Pancreas (tissue), 10 donors: ENCODE measurements at regions not wholly inside any gene's neighbourhood (a gene's known extent, or its start where the extent isn't known, plus 50 kb on each side); places are given as distances from the start of the nearest gene placed in this dataset.
"Not testable (repeated sequence)": the region's sequence is repeated elsewhere in the genome, so short reads cannot be mapped to it uniquely, and the experiment has no call there.

Source experiments
- ATAC-seq, 4 donors: fragments of 200-7000 bp; cut with Tn5 transposase; one replicate each; pipeline versions ENCODE4 v1.8.0 to v1.9.1; 2020; ENCODE audit warnings: mild to moderate bottlenecking in 4 of 4, moderate library complexity in 4 of 4
- DNase-seq, 6 donors: peaks; one replicate each; pipeline ENCODE4 v3.0.0-alpha.2; 2020
- FAIRE-seq: peaks from 2 replicates; lab custom pipeline; 2012; peaks lifted over from hg19 to GRCh38; lab: Jason Lieb, UNC
- H3K27ac ChIP-seq, 4 donors: fragments of 200-600 bp; sonication (generic); 1 replicate in 3 of 4; 2 replicates in 1 of 4; pipeline versions ENCODE4 v1.5.0 to v1.8.0; 2020
- H3K27me3 ChIP-seq, 4 donors: fragments of 200-600 bp; one replicate each; pipeline ENCODE4 v1.8.0; 2021
- H3K36me3 ChIP-seq, 3 donors: fragments of 200-600 bp; sonication (generic) in 1 of 3; one replicate each; pipeline versions ENCODE4 v1.5.0 to v1.8.0; 2020 to 2021
- H3K4me1 ChIP-seq, 3 donors: fragments of 200-600 bp; one replicate each; pipeline ENCODE4 v1.8.0; 2021
- H3K4me3 ChIP-seq, 4 donors: fragments of 200-600 bp; sonication (generic) in 2 of 4; one replicate each; pipeline versions ENCODE4 v1.5.0 to v1.8.0; 2020 to 2021
- H3K9me3 ChIP-seq, 4 donors: fragments of 200-600 bp; one replicate each; pipeline ENCODE4 v1.8.0; 2021
- WGBS, 2 donors: extraction: QIAGEN DNeasy Blood & Tissue Kit; methylation state at CpG; one replicate each; pipeline ENCODE4 v1.1.7; 2013; 5-methylcytosine and 5-hydroxymethylcytosine counted together
- intact Hi-C, 3 donors: fragments of 100-400 bp; cut with DNase I; formaldehyde crosslinking; loops; one replicate each; pipeline versions ENCODE4 v1.11.1 to v1.14.2; 2022
- TF ChIP-seq, protein P1 (sequence below), 4 donors: fragments of 200-600 bp; sonication (generic) in 3 of 4; IDR thresholded peaks; one replicate each; pipeline versions ENCODE4 v1.5.0 to v1.8.0; 2021; ENCODE audit warnings: antibody characterized with exemption in 4 of 4
- donor health status: healthy with polysubstance abuse.
- donor health status: DM: no; HTN: no; CAD: no; lungs with moderate emphysema.
- donor health status: DM: no; HTN: no; CAD: no.
- donor health status: control.
- donor health status: control.
- donor health status: Bipolar disorder and iron deficiency.
- donor health status: DM: yes; HTN: yes; CAD: no.
- donor health status: DM: no; HTN: no; CAD: no.
- donor health status: DM: no; HTN: no; CAD: no.
- donor health status: DM: yes; HTN: yes; CAD: no.

DNA sequence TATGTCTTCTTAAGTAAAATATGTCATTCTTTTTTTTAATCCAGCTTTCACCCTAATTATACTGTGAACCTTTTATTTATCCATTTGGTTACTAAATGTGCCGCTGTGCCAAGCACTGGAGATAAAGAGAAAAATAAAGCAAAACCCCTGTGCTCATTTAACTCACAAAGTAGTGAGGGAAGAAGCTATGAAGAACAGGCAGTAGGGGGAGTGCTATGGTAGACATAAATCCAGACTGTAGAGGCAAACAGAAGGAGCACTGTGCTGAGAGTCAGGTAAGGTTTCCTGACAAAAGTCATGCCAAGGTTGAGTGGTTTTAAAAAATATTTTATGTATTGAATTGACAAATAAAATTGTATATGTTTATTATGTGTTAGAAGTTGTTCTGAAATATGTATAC is 188.5 kb upstream of the SYT10 start:
- Histone ChIP-seq H3K9me3 (no peaks in the 10 kb centered on the region), H3K27ac (no peak overlapping the region), H3K27me3 (no peaks in the 10 kb centered on the region), H3K4me3 (no peak overlapping the region), H3K36me3 (no peaks in the 10 kb centered on the region), H3K4me1 (no peaks in the 10 kb centered on the region)
- TF ChIP-seq, protein P1, sequence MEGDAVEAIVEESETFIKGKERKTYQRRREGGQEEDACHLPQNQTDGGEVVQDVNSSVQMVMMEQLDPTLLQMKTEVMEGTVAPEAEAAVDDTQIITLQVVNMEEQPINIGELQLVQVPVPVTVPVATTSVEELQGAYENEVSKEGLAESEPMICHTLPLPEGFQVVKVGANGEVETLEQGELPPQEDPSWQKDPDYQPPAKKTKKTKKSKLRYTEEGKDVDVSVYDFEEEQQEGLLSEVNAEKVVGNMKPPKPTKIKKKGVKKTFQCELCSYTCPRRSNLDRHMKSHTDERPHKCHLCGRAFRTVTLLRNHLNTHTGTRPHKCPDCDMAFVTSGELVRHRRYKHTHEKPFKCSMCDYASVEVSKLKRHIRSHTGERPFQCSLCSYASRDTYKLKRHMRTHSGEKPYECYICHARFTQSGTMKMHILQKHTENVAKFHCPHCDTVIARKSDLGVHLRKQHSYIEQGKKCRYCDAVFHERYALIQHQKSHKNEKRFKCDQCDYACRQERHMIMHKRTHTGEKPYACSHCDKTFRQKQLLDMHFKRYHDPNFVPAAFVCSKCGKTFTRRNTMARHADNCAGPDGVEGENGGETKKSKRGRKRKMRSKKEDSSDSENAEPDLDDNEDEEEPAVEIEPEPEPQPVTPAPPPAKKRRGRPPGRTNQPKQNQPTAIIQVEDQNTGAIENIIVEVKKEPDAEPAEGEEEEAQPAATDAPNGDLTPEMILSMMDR (IDR thresholded peaks at IDR 0.05) = no peak
- DNase-seq (no peak), ATAC-seq (no peak), FAIRE-seq (no peak)
- intact Hi-C loops = no loop called here
- WGBS, 2 donors = 78 to 83% methylated on average over 1 of the region's 1 CpG

DNA sequence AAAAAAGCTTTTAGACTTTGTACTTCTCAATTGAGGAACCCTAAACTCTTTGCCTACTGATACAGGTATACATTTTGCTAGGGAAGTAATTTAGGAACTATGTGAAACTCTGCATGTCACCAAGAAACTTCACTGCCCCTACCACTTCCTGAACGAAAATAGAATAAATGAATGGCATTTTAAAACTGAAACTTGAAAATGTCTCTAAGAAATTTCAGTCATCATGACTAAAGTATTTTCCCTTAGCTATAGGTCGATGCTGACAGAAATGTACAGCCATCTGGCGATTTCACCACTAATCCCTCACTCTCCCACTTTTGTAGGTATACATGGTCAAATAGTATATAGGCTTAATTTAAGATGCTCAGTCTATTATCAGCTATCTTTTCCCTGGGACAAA is 194.9 kb upstream of the SYT10 start:
- intact Hi-C loops = no loop called here
- TF ChIP-seq, protein P1 (IDR thresholded peaks at IDR 0.05) = no peak
- DNase-seq (no peak), FAIRE-seq (no peak), ATAC-seq (no peak)
- H3K4me3 ChIP-seq = no peak overlapping the region
- no peaks in the 10 kb centered on the region for H3K36me3 ChIP-seq
- 44 to 63% methylated on average over 3 of the region's 3 CpGs for WGBS, 2 donors
- no peaks in the 10 kb centered on the region for H3K27me3 ChIP-seq
- H3K4me1 ChIP-seq = no peaks in the 10 kb centered on the region
- no peaks in the 10 kb centered on the region for H3K9me3 ChIP-seq
- no peak overlapping the region for H3K27ac ChIP-seq

DNA sequence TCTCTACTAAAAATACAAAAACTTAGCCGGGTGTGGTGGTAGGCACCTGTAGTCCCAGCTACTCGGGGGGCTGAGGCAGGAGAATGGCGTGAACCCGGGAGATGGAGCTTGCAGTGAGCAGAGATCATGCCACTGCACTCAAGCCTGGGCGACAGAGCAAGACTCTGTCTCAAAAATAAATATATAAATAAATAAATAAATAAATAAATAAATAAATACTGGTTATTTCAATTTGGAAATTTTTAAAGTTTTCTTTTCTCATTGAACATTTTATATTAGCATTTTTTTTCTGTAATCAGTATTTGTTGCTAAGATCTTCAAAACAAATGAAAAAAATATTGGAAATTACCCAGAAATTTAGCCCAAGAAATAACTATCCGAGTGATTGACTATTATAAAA is 197.3 kb upstream of the SYT10 start:
- H3K27ac ChIP-seq, intact Hi-C loops, FAIRE-seq, H3K9me3 ChIP-seq, H3K36me3 ChIP-seq, DNase-seq, H3K4me1 ChIP-seq, H3K27me3 ChIP-seq, H3K4me3 ChIP-seq, ATAC-seq: not testable (repeated sequence)
- WGBS, 2 donors = 73 to 83% methylated on average over 6 of the region's 6 CpGs

DNA sequence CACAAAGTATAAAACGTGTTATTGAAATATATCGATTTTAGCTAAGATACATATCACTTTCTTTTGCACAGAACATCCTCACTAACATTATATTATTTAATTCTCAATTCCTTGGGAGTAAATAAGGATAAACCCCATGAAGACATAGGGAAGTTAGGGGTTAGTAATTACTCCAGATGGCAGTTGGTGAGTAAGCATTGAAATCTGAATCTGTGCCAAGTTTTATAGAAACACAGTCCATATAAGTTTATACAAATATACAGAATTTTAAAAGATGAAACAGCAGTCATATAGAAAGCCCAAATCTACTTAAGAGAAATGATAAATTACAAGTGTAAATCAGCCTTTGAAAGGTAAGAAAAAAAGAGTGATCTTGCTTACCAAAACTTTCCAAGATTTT is 200.4 kb upstream of the SYT10 start:
- no peaks in the 10 kb centered on the region for H3K9me3 ChIP-seq
- H3K27me3 ChIP-seq = no peaks in the 10 kb centered on the region
- no peak for FAIRE-seq
- intact Hi-C loops = no loop called here
- no peaks in the 10 kb centered on the region for H3K4me1 ChIP-seq
- ATAC-seq = no peak
- H3K4me3 ChIP-seq = no peak overlapping the region
- no peak overlapping the region for H3K27ac ChIP-seq
- no peaks in the 10 kb centered on the region for H3K36me3 ChIP-seq
- TF ChIP-seq, protein P1 (IDR thresholded peaks at IDR 0.05) = no peak
- 52 to 66% methylated on average over 2 of the region's 2 CpGs for WGBS, 2 donors
- no peak for DNase-seq

DNA sequence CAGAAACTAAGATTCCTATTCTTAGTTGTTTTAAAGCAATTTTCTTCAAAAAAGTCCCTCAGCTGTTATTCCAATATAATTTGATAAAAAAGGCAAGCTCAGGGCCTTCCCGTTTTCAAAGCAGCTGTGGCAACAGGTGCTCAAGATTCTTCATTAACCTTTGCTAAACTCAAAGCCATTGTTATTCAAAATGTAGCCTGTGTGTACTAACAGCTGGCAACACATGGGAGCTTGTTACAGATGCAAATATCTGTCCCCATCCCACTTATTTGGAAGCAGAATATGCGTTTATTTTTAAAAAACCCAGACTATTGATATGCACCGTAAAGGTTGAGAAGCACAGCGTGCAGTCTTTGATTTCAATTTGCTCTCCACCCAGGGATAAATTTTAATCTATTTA is 210.4 kb upstream of the SYT10 start:
- FAIRE-seq = no peak
- intact Hi-C loops = no loop called here
- TF ChIP-seq, protein P1 (IDR thresholded peaks at IDR 0.05) = no peak

DNA sequence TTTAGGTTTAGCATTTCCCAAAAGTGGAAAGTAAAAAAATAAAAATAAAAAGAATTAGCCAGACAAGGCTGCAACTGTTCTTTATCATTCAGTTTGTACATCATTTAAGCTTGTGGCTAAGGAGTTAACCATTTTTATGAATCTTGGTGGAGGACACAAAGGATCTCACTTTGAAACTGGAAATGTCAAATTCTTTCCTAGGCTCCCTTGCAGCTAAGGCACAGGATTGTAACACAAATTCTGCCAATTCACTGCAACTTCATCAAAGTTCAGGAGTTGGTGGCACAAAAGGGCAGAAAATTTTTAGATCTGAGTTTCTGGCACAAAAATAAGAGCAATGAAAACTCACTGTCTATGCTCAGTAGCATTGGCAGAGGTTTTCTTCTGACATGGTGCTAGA is 211.2 kb upstream of the SYT10 start:
- H3K9me3 ChIP-seq = no peaks in the 10 kb centered on the region
- TF ChIP-seq, protein P1 (IDR thresholded peaks at IDR 0.05) = no peak
- FAIRE-seq (no peak), ATAC-seq (no peak), DNase-seq (no peak)
- intact Hi-C loops = no loop called here
- no peak overlapping the region for H3K4me3 ChIP-seq
- no peaks in the 10 kb centered on the region for H3K36me3 ChIP-seq
- no peaks in the 10 kb centered on the region for H3K27me3 ChIP-seq
- H3K27ac ChIP-seq = no peak overlapping the region
- H3K4me1 ChIP-seq = no peaks in the 10 kb centered on the region

More for the DNA sequence above, 210.4 kb upstream of the SYT10 start:
- H3K4me1 ChIP-seq = no peaks in the 10 kb centered on the region
- ATAC-seq = no peak
- 60 to 66% methylated on average over 4 of the region's 4 CpGs for WGBS, 2 donors
- H3K4me3 ChIP-seq = no peak overlapping the region
- no peaks in the 10 kb centered on the region for H3K36me3 ChIP-seq
- H3K27ac ChIP-seq = no peak overlapping the region
- H3K27me3 ChIP-seq = no peaks in the 10 kb centered on the region
- no peaks in the 10 kb centered on the region for H3K9me3 ChIP-seq
- no peak for DNase-seq
